Iris pigment epithelial cell (primary cell): ENCODE measurements at regions not wholly inside any gene's neighbourhood (a gene's known extent, or its start where the extent isn't known, plus 50 kb on each side); places are given as distances from the start of the nearest gene placed in this dataset.
"Not testable (repeated sequence)": the region's sequence is repeated elsewhere in the genome, so short reads cannot be mapped to it uniquely, and the experiment has no call there.

Source experiments
- DNase-seq: peaks from one replicate; pipeline ENCODE4 v3.0.0-alpha.2; 2011; ENCODE audit warnings: low read depth

- no peak for DNase-seq
These were observed 794.7 kb downstream of the DHX35 start for GRCh38 chr20:39756828-39757227.

- DNase-seq = no peak
These were observed 794.2 kb downstream of the DHX35 start for GRCh38 chr20:39756369-39756768.

GRCh38 chr20:39752262-39752876 is 790.2 kb downstream of the DHX35 start:
- DNase-seq = no peak

GRCh38 chr20:39751557-39752137 is 789.5 kb downstream of the DHX35 start:
- DNase-seq = no peak

- no peak for DNase-seq
These were observed 783.2 kb downstream of the DHX35 start for GRCh38 chr20:39745380-39745779.

GRCh38 chr20:39738651-39739050 is 776.5 kb downstream of the DHX35 start:
- no peak for DNase-seq

- no peak for DNase-seq
These were observed 774.5 kb downstream of the DHX35 start for GRCh38 chr20:39736434-39737327.

- DNase-seq = not testable (repeated sequence)
These were observed 763.4 kb downstream of the DHX35 start for GRCh38 chr20:39725513-39725912.

GRCh38 chr20:39719293-39719692 is 757.1 kb downstream of the DHX35 start:
- no peak for DNase-seq

GRCh38 chr20:39717936-39718335 is 755.8 kb downstream of the DHX35 start:
- no peak for DNase-seq

- DNase-seq = no peak
These were observed 754.7 kb downstream of the DHX35 start for GRCh38 chr20:39716796-39717341.

GRCh38 chr20:39713076-39713840 is 751.1 kb downstream of the DHX35 start:
- no peak for DNase-seq

GRCh38 chr20:39706184-39706663 is 744.1 kb downstream of the DHX35 start:
- no peak for DNase-seq

- no peak for DNase-seq
These were observed 742.9 kb downstream of the DHX35 start for GRCh38 chr20:39705032-39705431.

- DNase-seq = not testable (repeated sequence)
These were observed 741.2 kb downstream of the DHX35 start for GRCh38 chr20:39703357-39703756.

GRCh38 chr20:39702701-39703349 is 740.7 kb downstream of the DHX35 start:
- no peak for DNase-seq

GRCh38 chr20:39700528-39700927 is 738.4 kb downstream of the DHX35 start:
- no peak for DNase-seq

- DNase-seq = no peak
These were observed 737.1 kb downstream of the DHX35 start for GRCh38 chr20:39699166-39699725.

GRCh38 chr20:39698752-39699151 is 736.6 kb downstream of the DHX35 start:
- DNase-seq = no peak

GRCh38 chr20:39691151-39691862 is 729.2 kb downstream of the DHX35 start:
- no peak for DNase-seq
